Stomach (tissue), 4 donors: ENCODE measurements at regions not wholly inside any gene's neighbourhood (a gene's known extent, or its start where the extent isn't known, plus 50 kb on each side); places are given as distances from the start of the nearest gene placed in this dataset.

Source experiments
- EP300 ChIP-seq: sonication (generic); formaldehyde crosslinking; IDR thresholded peaks from one replicate; pipeline ENCODE4 v1.6.1; 2017; ENCODE audit warnings: antibody characterized with exemption
- POLR2A ChIP-seq, 4 donors: fragments of 450-650 bp; IDR thresholded peaks; one replicate each; pipeline ENCODE4 v1.6.1; 2016; ENCODE audit warnings: antibody characterized with exemption in 4 of 4, control low read depth in 2 of 4, mild to moderate bottlenecking in 1 of 4, moderate library complexity in 1 of 4
- POLR2AphosphoS5 ChIP-seq, 3 donors: sonication (generic); formaldehyde crosslinking; IDR thresholded peaks; one replicate each; pipeline ENCODE4 v1.6.1; 2016; ENCODE audit warnings: antibody characterized with exemption in 3 of 3
- TF ChIP-seq, protein P1 (sequence below), 7 experiments: fragments of 450-650 bp in 4 of 7; fragments of 200-600 bp in 3 of 7; sonication (generic) in 3 of 7; IDR thresholded peaks; one replicate each; pipeline ENCODE4 v1.5.1; 2016 to 2019; ENCODE audit warnings: antibody characterized with exemption in 7 of 7, control low read depth in 2 of 7, mild to moderate bottlenecking in 1 of 7

DNA sequence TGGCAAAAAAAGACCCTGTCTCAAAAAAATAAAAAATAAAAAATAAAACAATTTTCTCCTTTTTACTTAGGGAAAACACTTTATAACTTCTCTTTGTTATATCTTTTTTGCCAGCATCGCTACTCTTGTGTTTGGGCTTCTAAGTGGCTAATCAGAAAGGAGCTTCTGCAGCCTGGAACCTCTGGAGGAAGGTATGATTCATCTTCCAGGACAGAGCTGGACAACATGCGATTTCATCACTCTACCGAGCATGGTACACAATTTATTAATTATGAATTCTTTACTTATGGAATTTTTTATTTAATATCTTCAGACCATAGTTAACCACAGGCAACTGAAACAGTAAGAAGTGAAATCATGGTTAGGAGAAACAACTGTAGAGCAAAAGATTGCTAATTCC, 1254.3 kb upstream of the AGA start:
- TF ChIP-seq EP300 (no peak), POLR2A (IDR thresholded peaks at IDR 0.05) (no peak), POLR2AphosphoS5 (IDR thresholded peaks at IDR 0.05) (no peak)
- TF ChIP-seq, protein P1, sequence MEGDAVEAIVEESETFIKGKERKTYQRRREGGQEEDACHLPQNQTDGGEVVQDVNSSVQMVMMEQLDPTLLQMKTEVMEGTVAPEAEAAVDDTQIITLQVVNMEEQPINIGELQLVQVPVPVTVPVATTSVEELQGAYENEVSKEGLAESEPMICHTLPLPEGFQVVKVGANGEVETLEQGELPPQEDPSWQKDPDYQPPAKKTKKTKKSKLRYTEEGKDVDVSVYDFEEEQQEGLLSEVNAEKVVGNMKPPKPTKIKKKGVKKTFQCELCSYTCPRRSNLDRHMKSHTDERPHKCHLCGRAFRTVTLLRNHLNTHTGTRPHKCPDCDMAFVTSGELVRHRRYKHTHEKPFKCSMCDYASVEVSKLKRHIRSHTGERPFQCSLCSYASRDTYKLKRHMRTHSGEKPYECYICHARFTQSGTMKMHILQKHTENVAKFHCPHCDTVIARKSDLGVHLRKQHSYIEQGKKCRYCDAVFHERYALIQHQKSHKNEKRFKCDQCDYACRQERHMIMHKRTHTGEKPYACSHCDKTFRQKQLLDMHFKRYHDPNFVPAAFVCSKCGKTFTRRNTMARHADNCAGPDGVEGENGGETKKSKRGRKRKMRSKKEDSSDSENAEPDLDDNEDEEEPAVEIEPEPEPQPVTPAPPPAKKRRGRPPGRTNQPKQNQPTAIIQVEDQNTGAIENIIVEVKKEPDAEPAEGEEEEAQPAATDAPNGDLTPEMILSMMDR (IDR thresholded peaks at IDR 0.05) = no peak
